ENCODE measurements at regions not wholly inside any gene's neighbourhood (a gene's known extent, or its start where the extent isn't known, plus 50 kb on each side); places are given as distances from the start of the nearest gene placed in this dataset.

- no peaks in the 10 kb centered on the region for H3K36me3 ChIP-seq (ENCODE audit: control insufficient read depth in 4 of 4, insufficient read depth in 4 of 4, low read length in 4 of 4)
- peak overlapping the region in 1 of 2 donors; percentile 82 for H3K27ac ChIP-seq (ENCODE audit: low read depth in 1 of 2, low read length in 1 of 2)
- peak; percentile 84 for ATAC-seq (ENCODE audit: insufficient read depth, low FRiP score)
- no peak overlapping the region for H3K9ac ChIP-seq (ENCODE audit: insufficient read depth in 1 of 2, low read length in 2 of 2)
- H3K27me3 ChIP-seq (ENCODE audit: control insufficient read depth in 3 of 3, insufficient read depth in 3 of 3, low read length in 2 of 3), result no peaks in the 10 kb centered on the region
- no peak overlapping the region for H3K4me3 ChIP-seq
- TF ChIP-seq CTCF (IDR thresholded peaks at IDR 0.05; ENCODE audit: control extremely low read depth, extremely low read depth), result no peak
- WGBS, 2 donors, result 26 to 52% methylated on average over 6 of the region's 6 CpGs
- DNase-seq, result peak; percentile 27 to 47 (median 47)
- H3K4me1 ChIP-seq (ENCODE audit: control insufficient read depth in 5 of 5, insufficient read depth in 5 of 5, low read length in 5 of 5), result peaks cover 0 to 10% (median 7%) of the 10 kb centered on the region in 5 donors
- no peaks in the 10 kb centered on the region for H3K9me3 ChIP-seq (ENCODE audit: control insufficient read depth in 4 of 4, insufficient read depth in 3 of 4, low read length in 3 of 4)
These were observed 88.0 kb upstream of the ZNF648 start for GRCh38 chr1:182149411-182149965.

DNA sequence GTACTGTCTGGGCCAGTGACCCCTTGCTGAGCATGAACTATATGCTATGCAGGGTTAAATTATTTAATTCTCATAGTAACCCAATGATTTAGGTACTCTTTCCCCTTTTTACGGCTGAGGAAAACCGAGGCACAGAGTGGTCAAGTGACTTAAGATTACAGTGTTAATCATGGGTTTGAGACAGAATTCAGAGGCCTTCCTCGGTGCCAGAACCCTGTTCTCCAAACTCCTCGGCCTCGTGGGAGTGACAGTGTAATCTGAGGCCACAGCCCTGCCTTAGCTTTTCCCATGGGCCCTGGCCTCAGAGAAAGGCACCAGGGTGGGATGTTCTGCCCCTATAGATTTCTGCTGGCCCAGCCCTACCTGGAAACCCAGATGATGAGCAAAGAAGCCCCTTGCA lies 86.4 kb upstream of the ZNF648 start:
- Histone ChIP-seq H3K9ac (ENCODE audit: insufficient read depth in 1 of 2, low read length in 2 of 2) (no peak overlapping the region), H3K27me3 (ENCODE audit: control insufficient read depth in 3 of 3, insufficient read depth in 3 of 3, low read length in 2 of 3) (no peaks in the 10 kb centered on the region), H3K4me3 (no peak overlapping the region), H3K36me3 (ENCODE audit: control insufficient read depth in 4 of 4, insufficient read depth in 4 of 4, low read length in 4 of 4) (no peaks in the 10 kb centered on the region), H3K9me3 (ENCODE audit: control insufficient read depth in 4 of 4, insufficient read depth in 3 of 4, low read length in 3 of 4) (no peaks in the 10 kb centered on the region), H3K4me1 (ENCODE audit: control insufficient read depth in 5 of 5, insufficient read depth in 5 of 5, low read length in 5 of 5) (peaks cover 0 to 20% (median 14%) of the 10 kb centered on the region in 5 donors), H3K27ac (ENCODE audit: low read depth in 1 of 2, low read length in 1 of 2) (peak overlapping the region in 1 of 2 donors; percentile 76)
- DNase-seq (no peak), ATAC-seq (ENCODE audit: insufficient read depth, low FRiP score) (no peak)
- WGBS, 2 donors, result 84 to 90% methylated on average over 5 of the region's 5 CpGs
- TF ChIP-seq CTCF (IDR thresholded peaks at IDR 0.05; ENCODE audit: control extremely low read depth, extremely low read depth), result no peak

GRCh38 chr1:182147136-182147820 lies 85.8 kb upstream of the ZNF648 start:
- Histone ChIP-seq H3K36me3 (ENCODE audit: control insufficient read depth in 4 of 4, insufficient read depth in 4 of 4, low read length in 4 of 4) (no peaks in the 10 kb centered on the region), H3K9me3 (ENCODE audit: control insufficient read depth in 4 of 4, insufficient read depth in 3 of 4, low read length in 3 of 4) (no peaks in the 10 kb centered on the region), H3K9ac (ENCODE audit: insufficient read depth in 1 of 2, low read length in 2 of 2) (no peak overlapping the region), H3K27ac (ENCODE audit: low read depth in 1 of 2, low read length in 1 of 2) (no peak overlapping the region), H3K4me1 (ENCODE audit: control insufficient read depth in 5 of 5, insufficient read depth in 5 of 5, low read length in 5 of 5) (peaks cover 0 to 20% (median 14%) of the 10 kb centered on the region in 5 donors), H3K4me3 (no peak overlapping the region), H3K27me3 (ENCODE audit: control insufficient read depth in 3 of 3, insufficient read depth in 3 of 3, low read length in 2 of 3) (no peaks in the 10 kb centered on the region)
- WGBS, 2 donors, result 36 to 79% methylated on average over 4 of the region's 4 CpGs
- no peak for TF ChIP-seq CTCF (IDR thresholded peaks at IDR 0.05; ENCODE audit: control extremely low read depth, extremely low read depth)
- ATAC-seq (ENCODE audit: insufficient read depth, low FRiP score), result no peak
- no peak for DNase-seq

Data from lung (tissue), 11 donors.